ENCODE measurements at regions not wholly inside any gene's neighbourhood (a gene's known extent, or its start where the extent isn't known, plus 50 kb on each side); places are given as distances from the start of the nearest gene placed in this dataset.

- no peak for DNase-seq (ENCODE audit: low read depth)
- H3K4me3 ChIP-seq (ENCODE audit: low read depth, low read length) = no peak overlapping the region
- no peaks in the 10 kb centered on the region for H3K36me3 ChIP-seq (ENCODE audit: control insufficient read depth, insufficient read depth, low read length)
- TF ChIP-seq, protein P1, sequence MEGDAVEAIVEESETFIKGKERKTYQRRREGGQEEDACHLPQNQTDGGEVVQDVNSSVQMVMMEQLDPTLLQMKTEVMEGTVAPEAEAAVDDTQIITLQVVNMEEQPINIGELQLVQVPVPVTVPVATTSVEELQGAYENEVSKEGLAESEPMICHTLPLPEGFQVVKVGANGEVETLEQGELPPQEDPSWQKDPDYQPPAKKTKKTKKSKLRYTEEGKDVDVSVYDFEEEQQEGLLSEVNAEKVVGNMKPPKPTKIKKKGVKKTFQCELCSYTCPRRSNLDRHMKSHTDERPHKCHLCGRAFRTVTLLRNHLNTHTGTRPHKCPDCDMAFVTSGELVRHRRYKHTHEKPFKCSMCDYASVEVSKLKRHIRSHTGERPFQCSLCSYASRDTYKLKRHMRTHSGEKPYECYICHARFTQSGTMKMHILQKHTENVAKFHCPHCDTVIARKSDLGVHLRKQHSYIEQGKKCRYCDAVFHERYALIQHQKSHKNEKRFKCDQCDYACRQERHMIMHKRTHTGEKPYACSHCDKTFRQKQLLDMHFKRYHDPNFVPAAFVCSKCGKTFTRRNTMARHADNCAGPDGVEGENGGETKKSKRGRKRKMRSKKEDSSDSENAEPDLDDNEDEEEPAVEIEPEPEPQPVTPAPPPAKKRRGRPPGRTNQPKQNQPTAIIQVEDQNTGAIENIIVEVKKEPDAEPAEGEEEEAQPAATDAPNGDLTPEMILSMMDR (IDR thresholded peaks at IDR 0.05; ENCODE audit: insufficient read depth, low read length, severe bottlenecking) = no peak
- H3K27me3 ChIP-seq (ENCODE audit: control insufficient read depth, insufficient read depth, low read length) = no peaks in the 10 kb centered on the region
- FAIRE-seq = no peak
Observed at GRCh38 chr1:8164670-8165069, 138.6 kb upstream of the ERRFI1 start.

DNA sequence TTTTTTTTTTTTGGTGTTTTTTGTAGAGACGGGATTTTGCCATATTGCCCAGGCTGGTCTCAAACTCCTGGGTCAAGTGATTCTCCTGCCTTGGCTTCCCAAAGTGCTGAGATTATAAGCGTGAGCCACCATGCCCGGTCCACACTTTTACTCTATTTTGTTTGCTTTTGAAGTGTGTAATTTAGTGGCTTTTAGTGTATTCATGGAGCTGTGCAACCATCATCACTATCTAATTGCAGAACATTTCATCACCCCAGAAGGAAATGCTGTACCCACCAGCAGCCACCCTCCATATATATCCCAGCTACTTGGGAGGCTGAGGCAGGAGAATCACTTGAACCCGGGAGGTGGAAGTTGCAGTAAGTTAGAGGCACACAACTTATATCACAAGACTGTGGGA, 136.9 kb upstream of the ERRFI1 start:
- no peak for DNase-seq (ENCODE audit: low read depth)
- Histone ChIP-seq H3K4me3 (ENCODE audit: low read depth, low read length) (no peak overlapping the region), H3K27me3 (ENCODE audit: control insufficient read depth, insufficient read depth, low read length) (no peaks in the 10 kb centered on the region), H3K36me3 (ENCODE audit: control insufficient read depth, insufficient read depth, low read length) (no peaks in the 10 kb centered on the region)
- TF ChIP-seq, protein P1 (IDR thresholded peaks at IDR 0.05; ENCODE audit: insufficient read depth, low read length, severe bottlenecking) = no peak
- FAIRE-seq = no peak

- FAIRE-seq = no peak
- H3K27me3 ChIP-seq (ENCODE audit: control insufficient read depth, insufficient read depth, low read length) = no peaks in the 10 kb centered on the region
- DNase-seq (ENCODE audit: low read depth) = no peak
- H3K4me3 ChIP-seq (ENCODE audit: low read depth, low read length) = no peak overlapping the region
- no peaks in the 10 kb centered on the region for H3K36me3 ChIP-seq (ENCODE audit: control insufficient read depth, insufficient read depth, low read length)
- TF ChIP-seq, protein P1 (IDR thresholded peaks at IDR 0.05; ENCODE audit: insufficient read depth, low read length, severe bottlenecking) = no peak
Observed at GRCh38 chr1:8162168-8162567, 136.1 kb upstream of the ERRFI1 start.

DNA sequence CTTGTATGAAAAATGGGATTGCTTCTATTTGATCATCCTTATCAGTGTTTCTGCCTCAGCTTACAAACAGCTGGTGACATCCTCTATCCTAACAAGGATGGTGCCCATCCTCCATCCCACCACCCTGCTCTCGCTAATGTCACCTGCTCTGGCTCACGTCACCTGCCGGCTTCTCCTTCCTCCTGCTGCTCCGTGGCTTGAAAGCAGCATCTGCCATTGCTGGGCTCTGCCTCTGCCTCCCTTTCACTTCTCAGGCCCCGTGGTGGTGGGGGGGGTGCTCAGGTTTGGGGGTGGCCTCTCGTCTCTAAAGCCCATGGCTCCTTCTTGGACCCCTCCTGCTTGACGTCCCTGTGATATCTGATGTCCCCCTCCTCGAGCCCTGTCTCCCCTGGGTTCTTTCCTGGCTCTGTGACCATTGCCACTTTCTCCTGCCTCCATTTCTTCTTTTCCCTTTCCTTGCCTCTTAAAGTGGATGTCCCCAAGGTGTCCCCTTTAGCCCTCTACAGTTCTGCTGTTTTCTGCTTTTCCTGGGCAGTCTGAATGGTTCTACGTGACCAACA, 135.5 kb upstream of the ERRFI1 start:
- Histone ChIP-seq H3K36me3 (ENCODE audit: control insufficient read depth, insufficient read depth, low read length) (no peaks in the 10 kb centered on the region), H3K27me3 (ENCODE audit: control insufficient read depth, insufficient read depth, low read length) (no peaks in the 10 kb centered on the region), H3K4me3 (ENCODE audit: low read depth, low read length) (no peak overlapping the region)
- no peak for DNase-seq (ENCODE audit: low read depth)
- TF ChIP-seq, protein P1 (IDR thresholded peaks at IDR 0.05; ENCODE audit: insufficient read depth, low read length, severe bottlenecking) = no peak
- FAIRE-seq = no peak

DNA sequence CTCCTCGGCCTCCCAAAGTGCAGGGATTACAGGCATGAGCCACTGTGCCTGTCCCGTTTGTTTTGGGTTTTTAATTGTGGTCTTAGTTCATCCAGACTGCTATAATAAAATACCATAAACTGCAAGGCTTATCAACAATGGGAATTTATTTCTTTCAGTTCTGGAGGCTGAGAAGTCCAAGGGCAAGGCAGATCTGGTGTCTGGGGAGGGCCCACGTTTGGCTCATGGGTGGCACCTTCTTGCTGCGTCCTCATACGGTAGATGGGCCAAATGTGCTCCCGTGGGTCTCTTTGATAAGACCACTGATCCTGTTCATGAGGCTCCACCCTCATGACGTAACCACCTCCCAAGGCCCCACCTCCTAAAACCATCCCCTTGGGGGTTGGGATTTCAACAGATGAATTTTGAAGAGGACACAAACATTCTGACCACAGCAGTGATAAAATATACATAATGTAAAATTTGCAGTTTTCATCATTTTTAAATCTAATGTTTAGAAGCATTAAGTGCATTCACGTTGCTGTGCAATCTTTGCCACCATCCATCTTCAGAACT, 133.4 kb upstream of the ERRFI1 start:
- no peak overlapping the region for H3K4me3 ChIP-seq (ENCODE audit: low read depth, low read length)
- no peaks in the 10 kb centered on the region for H3K27me3 ChIP-seq (ENCODE audit: control insufficient read depth, insufficient read depth, low read length)
- DNase-seq (ENCODE audit: low read depth) = no peak
- no peaks in the 10 kb centered on the region for H3K36me3 ChIP-seq (ENCODE audit: control insufficient read depth, insufficient read depth, low read length)
- FAIRE-seq = no peak
- TF ChIP-seq, protein P1 (IDR thresholded peaks at IDR 0.05; ENCODE audit: insufficient read depth, low read length, severe bottlenecking) = no peak

GRCh38 chr1:8158995-8159394, 132.9 kb upstream of the ERRFI1 start:
- Histone ChIP-seq H3K27me3 (ENCODE audit: control insufficient read depth, insufficient read depth, low read length) (no peaks in the 10 kb centered on the region), H3K36me3 (ENCODE audit: control insufficient read depth, insufficient read depth, low read length) (no peaks in the 10 kb centered on the region), H3K4me3 (ENCODE audit: low read depth, low read length) (no peak overlapping the region)
- no peak for FAIRE-seq
- no peak for DNase-seq (ENCODE audit: low read depth)
- TF ChIP-seq, protein P1 (IDR thresholded peaks at IDR 0.05; ENCODE audit: insufficient read depth, low read length, severe bottlenecking) = no peak

Data from bronchial epithelial cell (primary cell).